ENCODE measurements at regions not wholly inside any gene's neighbourhood (a gene's known extent, or its start where the extent isn't known, plus 50 kb on each side); places are given as distances from the start of the nearest gene placed in this dataset.

DNA sequence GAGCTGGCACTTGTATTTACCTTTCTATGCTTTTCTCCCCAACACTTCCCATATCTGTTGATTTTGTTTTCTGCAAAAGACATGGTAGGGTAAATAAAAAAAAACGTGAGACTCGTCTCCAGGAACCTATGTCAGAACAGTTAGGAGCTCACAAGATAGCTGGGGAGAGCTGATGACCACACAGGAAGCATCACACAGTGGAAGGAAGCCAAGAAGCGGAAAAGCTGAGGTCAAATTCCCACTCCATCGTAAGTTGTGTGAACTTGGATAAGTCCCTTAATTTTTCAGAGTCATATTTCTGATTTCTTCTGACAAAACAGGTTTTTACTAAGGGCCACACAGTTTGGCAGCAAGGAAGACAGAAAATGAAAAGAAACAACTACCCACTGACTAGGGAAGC lies 199.6 kb downstream of the KLF5 start:
- H3K4me3 ChIP-seq (ENCODE audit: low read depth, low read length), result no peak overlapping the region
- POLR2A ChIA-PET, result no interaction called here
- TF ChIP-seq, protein P1, sequence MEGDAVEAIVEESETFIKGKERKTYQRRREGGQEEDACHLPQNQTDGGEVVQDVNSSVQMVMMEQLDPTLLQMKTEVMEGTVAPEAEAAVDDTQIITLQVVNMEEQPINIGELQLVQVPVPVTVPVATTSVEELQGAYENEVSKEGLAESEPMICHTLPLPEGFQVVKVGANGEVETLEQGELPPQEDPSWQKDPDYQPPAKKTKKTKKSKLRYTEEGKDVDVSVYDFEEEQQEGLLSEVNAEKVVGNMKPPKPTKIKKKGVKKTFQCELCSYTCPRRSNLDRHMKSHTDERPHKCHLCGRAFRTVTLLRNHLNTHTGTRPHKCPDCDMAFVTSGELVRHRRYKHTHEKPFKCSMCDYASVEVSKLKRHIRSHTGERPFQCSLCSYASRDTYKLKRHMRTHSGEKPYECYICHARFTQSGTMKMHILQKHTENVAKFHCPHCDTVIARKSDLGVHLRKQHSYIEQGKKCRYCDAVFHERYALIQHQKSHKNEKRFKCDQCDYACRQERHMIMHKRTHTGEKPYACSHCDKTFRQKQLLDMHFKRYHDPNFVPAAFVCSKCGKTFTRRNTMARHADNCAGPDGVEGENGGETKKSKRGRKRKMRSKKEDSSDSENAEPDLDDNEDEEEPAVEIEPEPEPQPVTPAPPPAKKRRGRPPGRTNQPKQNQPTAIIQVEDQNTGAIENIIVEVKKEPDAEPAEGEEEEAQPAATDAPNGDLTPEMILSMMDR (IDR thresholded peaks at IDR 0.05; ENCODE audit: insufficient read depth, low read length, missing control alignments), result no peak
- no peak for DNase-seq (ENCODE audit: low read depth, low spot score)
- CTCF ChIA-PET, result no interaction called here

DNA sequence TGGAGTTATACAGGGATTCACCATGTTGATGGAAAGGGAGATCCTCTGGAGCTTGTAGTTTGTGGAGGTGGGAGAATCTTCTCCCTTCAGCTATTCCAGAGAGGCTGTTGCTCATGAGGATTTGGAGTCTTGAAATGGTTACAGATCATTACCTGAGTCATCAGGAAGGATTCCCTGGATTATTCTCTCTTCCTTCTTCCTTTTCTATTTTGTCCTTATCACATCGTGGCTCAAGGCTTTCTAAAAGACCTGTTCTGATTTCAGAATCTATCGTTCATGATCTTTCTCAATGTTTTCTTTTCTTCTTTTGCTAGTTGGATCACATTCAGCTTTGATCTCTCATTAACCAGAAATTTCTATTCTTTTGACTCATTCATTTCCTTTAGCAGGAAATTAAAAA lies 196.0 kb downstream of the KLF5 start:
- TF ChIP-seq, protein P1 (IDR thresholded peaks at IDR 0.05; ENCODE audit: insufficient read depth, low read length, missing control alignments), result no peak
- ChIA-PET POLR2A (no interaction called here), CTCF (interaction anchor here (0.8 kb wide), 1 partner anchor 27 kb away, joined by 3 read pairs; no protein-coding TSS in a partner anchor)
- no peak overlapping the region for H3K4me3 ChIP-seq (ENCODE audit: low read depth, low read length)
- no peak for DNase-seq (ENCODE audit: low read depth, low spot score)

DNA sequence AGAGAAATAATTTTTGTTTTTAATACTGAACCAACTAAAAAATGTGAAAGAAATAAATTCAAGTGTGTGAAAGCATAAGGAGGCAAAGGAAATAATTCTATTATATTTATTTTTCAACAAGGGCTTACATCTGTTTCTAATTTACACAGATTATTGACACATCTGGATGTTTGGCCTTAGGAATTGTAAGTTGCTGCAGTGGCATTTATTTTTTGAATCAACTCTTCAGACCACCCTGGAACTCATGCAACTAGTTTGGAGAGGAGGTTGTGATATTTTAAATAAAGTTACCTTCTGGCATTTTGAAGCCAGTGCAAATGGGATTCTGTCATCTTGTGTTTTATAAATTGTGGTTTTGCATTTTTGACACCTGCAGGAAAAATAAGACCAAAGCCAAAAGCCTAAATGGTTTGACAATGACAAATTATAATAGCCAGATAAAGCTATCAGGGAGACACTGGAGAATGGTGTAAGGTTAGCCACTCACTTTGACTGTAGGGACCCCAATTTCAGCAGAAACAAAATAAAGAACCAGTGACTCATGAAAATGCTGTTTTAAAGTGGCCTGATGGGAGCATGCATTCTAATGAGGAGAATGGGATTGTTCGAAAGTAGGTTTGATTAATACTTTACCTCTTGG lies 192.9 kb downstream of the KLF5 start:
- TF ChIP-seq, protein P1 (IDR thresholded peaks at IDR 0.05; ENCODE audit: insufficient read depth, low read length, missing control alignments), result no peak
- ChIA-PET POLR2A (no interaction called here), CTCF (interaction anchor here (1.3 kb wide), 1 partner anchor 9 kb away, joined by 3 read pairs; no protein-coding TSS in a partner anchor)
- no peak overlapping the region for H3K4me3 ChIP-seq (ENCODE audit: low read depth, low read length)
- DNase-seq (ENCODE audit: low read depth, low spot score), result no peak

DNA sequence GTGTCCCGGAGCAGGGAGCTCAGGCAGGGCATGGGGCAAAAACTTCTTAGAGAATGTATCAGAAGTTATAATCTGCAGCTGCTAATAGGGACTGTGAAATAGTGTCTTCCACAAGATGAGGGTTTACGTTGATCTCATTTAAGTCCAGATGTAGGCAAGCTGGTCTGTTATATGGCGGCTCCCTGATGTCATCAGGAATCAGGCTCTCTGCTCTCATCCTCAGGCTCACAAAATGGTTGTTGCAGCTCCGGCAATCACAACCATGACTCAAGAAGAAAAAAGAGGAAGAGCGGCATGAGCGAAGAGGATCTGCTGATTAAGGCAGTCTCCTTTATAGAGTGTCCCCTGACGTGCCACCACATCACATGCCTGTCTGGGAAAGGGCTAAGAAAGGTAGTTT lies 191.3 kb downstream of the KLF5 start:
- POLR2A ChIA-PET, result no interaction called here
- H3K4me3 ChIP-seq (ENCODE audit: low read depth, low read length), result no peak overlapping the region
- DNase-seq (ENCODE audit: low read depth, low spot score), result no peak
- CTCF ChIA-PET, result interaction anchor here (0.7 kb wide), 1 partner anchor 21 kb away, joined by 3 read pairs; no protein-coding TSS in a partner anchor
- TF ChIP-seq, protein P1 (IDR thresholded peaks at IDR 0.05; ENCODE audit: insufficient read depth, low read length, missing control alignments), result no peak

DNA sequence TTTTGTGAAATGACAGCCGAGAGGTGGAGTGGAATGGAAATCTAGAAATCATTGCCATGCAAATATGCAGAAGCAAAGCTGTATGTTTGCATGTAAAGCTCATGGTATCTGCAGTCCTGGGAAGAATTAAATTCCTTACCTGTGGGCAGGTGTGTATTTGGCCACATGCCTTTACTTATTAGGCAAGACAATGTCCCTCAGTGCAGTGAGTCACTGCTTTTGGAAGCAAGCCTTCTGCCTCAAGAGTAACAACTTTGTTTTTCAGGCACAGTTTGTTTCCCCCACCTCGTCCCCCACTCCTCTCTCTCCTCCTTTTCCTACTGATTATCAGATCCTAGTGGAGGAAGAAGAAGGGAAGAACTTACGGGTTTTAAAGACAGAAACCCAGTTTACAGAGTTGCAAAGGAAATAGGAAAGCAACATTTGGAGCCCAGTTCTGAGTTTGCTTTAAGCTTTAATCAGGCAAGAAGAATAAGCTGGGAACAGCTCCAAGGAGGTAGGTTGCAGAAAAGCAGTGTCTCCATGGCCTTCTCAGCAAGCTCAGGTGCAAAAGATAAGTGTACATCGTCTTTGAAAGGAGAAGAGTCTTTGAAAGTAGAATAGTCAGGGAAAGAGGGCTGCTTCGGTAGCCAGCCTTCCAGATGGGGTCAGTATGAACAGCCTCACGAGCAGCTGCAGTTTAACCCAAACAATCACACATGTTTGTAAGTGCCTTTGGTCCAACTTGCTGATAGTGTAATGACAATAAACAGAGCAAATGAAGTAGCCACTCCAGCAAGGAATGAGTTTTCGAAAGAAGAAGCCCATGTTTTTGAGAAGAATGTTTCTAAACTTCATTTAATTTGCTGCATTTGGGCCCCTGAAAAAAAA lies 190.1 kb downstream of the KLF5 start:
- ChIA-PET POLR2A (no interaction called here), CTCF (interaction anchor here (1.0 to 1.3 kb wide), 2 partner anchors 10 to 190 kb away, joined by 3 read pairs; partner anchors contain the start of gene KLF5)
- TF ChIP-seq, protein P1 (IDR thresholded peaks at IDR 0.05; ENCODE audit: insufficient read depth, low read length, missing control alignments), result no peak
- H3K4me3 ChIP-seq (ENCODE audit: low read depth, low read length), result no peak overlapping the region
- DNase-seq (ENCODE audit: low read depth, low spot score), result no peak

DNA sequence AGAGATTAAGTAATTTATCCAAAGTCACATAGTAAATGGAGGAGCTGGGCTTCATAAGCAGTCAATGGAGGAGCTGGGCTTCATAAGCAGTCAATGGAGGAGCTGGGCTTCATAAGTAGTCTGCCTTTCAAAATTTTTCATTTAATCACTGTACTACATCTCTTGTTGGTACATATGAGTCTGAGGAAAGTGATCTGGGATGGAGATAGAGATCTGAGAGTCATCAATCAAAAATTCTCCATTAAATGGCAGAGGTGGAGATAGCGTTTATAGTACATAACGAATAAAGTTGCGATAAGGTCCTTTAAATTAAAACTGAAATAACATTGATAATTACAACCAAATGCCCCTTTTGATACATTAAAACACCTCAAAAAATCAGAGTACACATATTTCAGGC lies 189.3 kb downstream of the KLF5 start:
- ChIA-PET POLR2A (no interaction called here), CTCF (interaction anchor here (0.7 kb wide), 1 partner anchor 20 kb away, joined by 3 read pairs; no protein-coding TSS in a partner anchor)
- no peak overlapping the region for H3K4me3 ChIP-seq (ENCODE audit: low read depth, low read length)
- DNase-seq (ENCODE audit: low read depth, low spot score), result no peak
- TF ChIP-seq, protein P1 (IDR thresholded peaks at IDR 0.05; ENCODE audit: insufficient read depth, low read length, missing control alignments), result no peak
